ENCODE measurements at regions not wholly inside any gene's neighbourhood (a gene's known extent, or its start where the extent isn't known, plus 50 kb on each side); places are given as distances from the start of the nearest gene placed in this dataset.

GRCh38 chr5:41641621-41642020, 131.2 kb upstream of the PLCXD3 start:
- BruUV-seq (replicated peaks): no TSS peak
- Histone ChIP-seq H3K79me2 (ENCODE audit: insufficient read depth, low read length) (no peaks in the 10 kb centered on the region), H3K27ac (ENCODE audit: extremely low read length, insufficient read depth, low read length) (no peak overlapping the region), H3K4me1 (ENCODE audit: insufficient read depth, low read length) (peaks cover 35% of the 10 kb centered on the region), H3K36me3 (replicated peaks in 1 of 2; ENCODE audit: control insufficient read depth in 1 of 2, insufficient read depth in 2 of 2, low read length in 2 of 2) (no peaks in the 10 kb centered on the region), H3K4me3 (replicated peaks in 1 of 3; ENCODE audit: insufficient read depth in 1 of 3, low read depth in 2 of 3, low read length in 3 of 3) (no peak overlapping the region), H3K27me3 (ENCODE audit: control insufficient read depth in 1 of 2, insufficient read depth in 2 of 2, low read length in 2 of 2) (no peaks in the 10 kb centered on the region), H3K9ac (ENCODE audit: insufficient read depth, low read depth, low read length) (no peak overlapping the region), H3K4me2 (ENCODE audit: low read depth, low read length) (no peak overlapping the region), H3K9me3 (ENCODE audit: low read length) (no peaks in the 10 kb centered on the region), H2AFZ (ENCODE audit: low read length) (no peak overlapping the region), H4K20me1 (ENCODE audit: insufficient read depth, low read length) (no peaks in the 10 kb centered on the region)
- no peak for FAIRE-seq
- DNase-seq (ENCODE audit: low spot score): no peak
- TF ChIP-seq BRF2 (CRISPR knock-in tag; IDR thresholded peaks at IDR 0.05) (no peak), ZFP91 (CRISPR knock-in tag; IDR thresholded peaks at IDR 0.05; ENCODE audit: borderline replicate concordance) (no peak), SMC3 (IDR thresholded peaks at IDR 0.05; ENCODE audit: low read length) (peak; percentile 29), ZFP36L1 (CRISPR knock-in tag; IDR thresholded peaks at IDR 0.05) (no peak), TCF7L2 (IDR thresholded peaks at IDR 0.05; ENCODE audit: low read depth, low read length) (no peak), ZNF136 (CRISPR knock-in tag; IDR thresholded peaks at IDR 0.05; ENCODE audit: low read depth) (no peak), ZNF3 (CRISPR knock-in tag; IDR thresholded peaks at IDR 0.05) (no peak), ARID4A (CRISPR knock-in tag; IDR thresholded peaks at IDR 0.05; ENCODE audit: borderline replicate concordance) (no peak), STAG1 (CRISPR knock-in tag; IDR thresholded peaks at IDR 0.05) (peak; percentile 63), ZBTB42 (CRISPR knock-in tag; IDR thresholded peaks at IDR 0.05) (no peak), FOXP4 (CRISPR knock-in tag; IDR thresholded peaks at IDR 0.05) (no peak), EZH2 (conservative IDR thresholded peaks at IDR 0.05; ENCODE audit: low read depth, low read length) (no peak), NFATC3 (CRISPR knock-in tag; IDR thresholded peaks at IDR 0.05) (no peak), CTCF (CRISPR knock-in tag; IDR thresholded peaks at IDR 0.05) (peak; percentile 16; the same call in 1 of the 2 replicates)
- CTCF ChIA-PET (ENCODE audit: low intra/inter-chr PET ratio, low total read pairs): interaction anchor here (1.5 kb wide), 1 partner anchor 371 kb away, joined by 7 read pairs; no protein-coding TSS in a partner anchor
- no peak for ATAC-seq
- intact Hi-C loops (cut with micrococcal nuclease; ENCODE audit: unreplicated experiment) (loop anchor here (1.0 to 5.0 kb wide), 3 partner anchors 119 to 649 kb away; no protein-coding TSS in a partner anchor), in situ Hi-C loops (cut with HindIII; ENCODE audit: extremely low pct_ligation_motif_present, low pct_unique_long_range_greater_than_20kb) (loop anchor here (5.0 kb wide), 1 partner anchor 739 kb away; no protein-coding TSS in a partner anchor)
- POLR2A ChIA-PET: no interaction called here
- WGBS (ENCODE audit: low lambda C conversion rate): 35% methylated on average over 3 of the region's 3 CpGs
